KBM-7 (cell line): ENCODE measurements at regions not wholly inside any gene's neighbourhood (a gene's known extent, or its start where the extent isn't known, plus 50 kb on each side); places are given as distances from the start of the nearest gene placed in this dataset.

Source experiments
- DNase-seq: peaks from one replicate; pipeline ENCODE4 v3.0.0-alpha.2; 2015
- in situ Hi-C: fragments of 300-500 bp; cut with MboI; formaldehyde crosslinking; loops from 2 replicates; pipeline ENCODE4 v1.14.3; 2020; ENCODE audit warnings: low sequenced_read_pairs, low pct_unique_long_range_greater_than_20kb, mixed read lengths

- in situ Hi-C loops = no loop called here
- DNase-seq = no peak
These were observed 804.4 kb upstream of the FAM98A start for GRCh38 chr2:34403512-34403911.

DNA sequence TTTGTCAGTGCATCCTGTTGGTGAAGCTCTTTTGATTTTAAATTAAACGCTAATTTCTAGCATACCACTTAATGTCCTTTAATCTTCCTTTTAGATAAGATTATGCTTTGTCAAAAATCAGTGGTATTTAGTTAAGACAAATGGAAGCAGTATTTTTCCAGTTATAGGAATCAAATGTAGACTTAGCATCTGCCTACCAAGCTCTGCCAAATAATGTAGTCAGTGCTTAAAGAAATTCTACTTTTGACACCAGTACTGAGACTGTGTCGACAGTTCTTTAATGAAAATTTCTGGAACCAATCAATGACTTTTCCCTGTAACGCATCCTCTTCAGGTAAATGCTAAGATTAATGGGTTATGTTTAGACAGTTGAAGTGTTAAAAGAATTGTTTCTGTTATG lies 803.3 kb upstream of the FAM98A start:
- in situ Hi-C loops = no loop called here
- no peak for DNase-seq

DNA sequence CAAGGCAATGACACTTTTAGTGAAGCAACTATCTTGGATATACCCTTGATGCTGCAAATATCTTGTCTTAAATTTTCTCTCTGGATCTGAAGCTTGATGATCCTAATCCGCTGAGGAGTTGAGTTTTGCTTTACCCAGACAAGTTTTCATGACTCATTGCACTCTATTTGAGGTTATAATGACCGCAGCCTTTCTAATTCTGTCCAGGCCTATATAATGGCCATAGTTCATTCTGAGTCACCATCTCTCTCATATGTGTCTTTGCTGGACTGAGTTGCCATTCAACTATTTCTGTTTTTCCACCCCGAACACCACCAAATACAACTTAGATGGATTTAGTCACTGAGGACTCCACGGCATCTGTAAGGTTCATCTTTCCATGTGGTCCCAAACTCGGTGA lies 802.1 kb upstream of the FAM98A start:
- no peak for DNase-seq
- in situ Hi-C loops = no loop called here

- no peak for DNase-seq
These were observed 789.3 kb upstream of the FAM98A start for GRCh38 chr2:34388446-34388845.

DNA sequence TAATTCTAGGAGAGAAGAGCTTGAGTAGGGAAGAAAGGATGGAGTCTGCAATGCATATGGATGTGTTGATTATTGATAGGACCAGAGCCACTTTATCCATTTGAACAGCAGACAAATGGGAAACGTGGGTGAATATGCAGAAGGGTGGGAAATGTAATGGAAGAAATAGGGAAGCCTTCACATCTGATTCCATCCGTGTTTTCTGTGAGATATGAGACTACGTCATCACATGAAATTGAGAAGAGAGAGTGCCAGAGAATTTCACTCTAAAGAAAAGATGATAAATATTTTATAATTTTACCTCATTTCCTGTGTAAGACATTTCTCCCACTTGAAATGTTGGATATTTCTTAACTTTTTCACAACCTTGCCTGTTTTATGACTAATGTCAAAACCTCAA lies 788.4 kb upstream of the FAM98A start:
- in situ Hi-C loops = no loop called here

More at GRCh38 chr2:34388446-34388845, 789.3 kb upstream of the FAM98A start:
- in situ Hi-C loops = no loop called here

DNA sequence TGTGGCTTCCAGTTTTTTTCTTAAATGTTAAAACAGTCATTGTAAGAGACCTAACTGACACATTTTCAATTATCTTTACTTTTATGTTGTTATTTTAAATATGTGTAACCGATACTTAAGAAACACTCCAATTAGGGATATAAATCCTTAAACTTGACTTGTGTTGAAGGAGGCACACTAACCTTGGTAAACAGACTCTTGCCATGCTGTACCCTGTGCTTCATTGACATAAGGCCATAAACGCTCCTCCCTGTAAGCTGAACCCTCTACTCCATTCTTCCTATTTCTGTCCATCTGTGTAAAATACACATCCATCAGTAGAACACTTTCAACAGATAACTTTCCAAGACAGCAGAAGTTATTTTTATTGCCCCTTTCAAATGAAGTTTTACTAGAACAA lies 780.5 kb upstream of the FAM98A start:
- in situ Hi-C loops = no loop called here
- no peak for DNase-seq

More for the DNA sequence above, 788.4 kb upstream of the FAM98A start:
- no peak for DNase-seq

GRCh38 chr2:34373586-34374233 lies 774.6 kb upstream of the FAM98A start:
- in situ Hi-C loops = no loop called here

GRCh38 chr2:34372967-34373366 lies 773.9 kb upstream of the FAM98A start:
- in situ Hi-C loops = no loop called here
- DNase-seq = no peak

More at GRCh38 chr2:34373586-34374233, 774.6 kb upstream of the FAM98A start:
- DNase-seq = no peak

- no peak for DNase-seq
- in situ Hi-C loops = no loop called here
These were observed 772.6 kb upstream of the FAM98A start for GRCh38 chr2:34371711-34372110.

DNA sequence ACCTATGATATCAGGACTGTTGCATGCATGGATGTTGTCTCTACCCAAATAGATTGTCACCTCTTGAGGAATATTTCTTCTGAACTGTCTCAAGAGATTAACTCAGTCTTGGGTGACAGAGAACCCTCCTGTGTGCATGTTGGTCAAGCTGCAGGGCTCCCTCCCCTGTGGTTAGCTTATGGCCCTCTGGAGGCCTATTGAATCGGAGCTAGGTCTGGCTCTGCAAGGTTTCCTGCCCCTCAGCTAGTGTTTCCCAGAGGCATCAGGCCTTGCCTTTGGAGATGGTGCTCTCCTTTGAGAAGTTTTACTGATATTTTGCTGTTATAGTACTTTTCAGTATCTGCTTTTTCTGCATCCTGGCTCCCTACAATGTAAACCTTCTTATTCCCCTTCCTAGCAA lies 769.2 kb upstream of the FAM98A start:
- DNase-seq = no peak
- in situ Hi-C loops = no loop called here

DNA sequence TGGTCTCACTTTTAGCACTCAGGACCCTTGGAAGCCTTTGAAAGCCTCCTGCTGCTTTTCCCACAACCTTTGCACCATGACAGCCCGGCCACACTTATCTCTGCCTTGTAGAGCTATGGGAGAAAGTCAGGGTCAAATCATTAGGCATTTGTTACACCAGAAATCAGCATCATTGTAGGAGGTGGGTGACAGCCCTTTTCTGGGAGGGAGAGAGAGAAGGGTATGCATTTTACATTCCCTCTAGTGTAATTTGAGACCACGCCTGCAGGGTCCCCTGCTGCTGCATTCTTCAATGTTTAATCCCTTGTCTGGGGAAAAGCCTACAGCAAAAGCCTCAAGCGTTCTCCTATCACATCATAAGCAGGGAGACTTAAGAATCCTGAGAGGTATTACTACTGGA lies 766.8 kb upstream of the FAM98A start:
- in situ Hi-C loops = no loop called here
- DNase-seq = no peak

DNA sequence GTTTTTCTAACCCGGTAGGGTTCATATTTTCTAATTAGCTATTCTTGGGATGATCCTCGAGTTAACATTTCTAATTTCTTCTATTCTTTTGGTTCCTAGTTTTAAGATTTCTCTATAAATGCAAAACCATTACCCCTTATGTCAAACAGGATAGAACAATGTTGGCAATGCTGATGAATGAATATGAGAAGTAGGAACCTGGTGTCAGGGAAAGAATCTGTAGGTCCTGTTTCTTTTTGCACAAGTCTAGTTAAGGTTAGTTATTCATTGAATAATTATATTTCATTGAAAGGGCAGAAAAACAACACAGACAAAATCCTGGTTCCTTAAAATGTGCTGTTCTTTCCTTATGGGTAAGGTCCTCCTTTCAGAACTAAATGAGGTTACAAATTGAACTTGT lies 766.4 kb upstream of the FAM98A start:
- no peak for DNase-seq
- in situ Hi-C loops = no loop called here

DNA sequence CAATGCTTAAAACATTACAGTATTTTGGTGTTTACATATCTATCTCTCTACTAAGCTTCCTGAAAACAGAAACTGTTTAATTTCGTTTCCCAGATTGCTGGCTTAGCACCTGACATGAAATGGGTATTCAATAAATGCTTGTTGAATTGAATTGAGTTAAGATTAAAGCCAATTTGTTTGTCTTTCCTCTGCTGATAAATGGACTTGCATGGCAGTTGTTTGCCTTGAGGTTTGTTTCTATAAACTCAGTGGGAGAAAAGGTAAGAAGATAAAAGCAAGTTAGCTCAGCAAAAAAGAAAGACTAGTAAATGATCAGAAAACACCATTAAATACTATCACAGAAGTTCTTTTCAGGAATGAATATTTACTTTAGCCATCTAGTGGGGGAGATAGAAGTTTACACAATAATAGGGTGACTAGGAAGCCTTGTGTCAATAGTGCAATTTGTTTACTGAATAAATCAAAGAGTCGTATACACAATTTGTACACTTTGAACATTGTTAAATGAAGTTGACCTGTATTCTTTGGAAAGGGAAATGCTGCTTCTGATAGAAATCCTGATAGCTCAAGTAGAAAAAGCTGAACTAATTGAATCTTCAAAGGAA lies 754.5 kb upstream of the FAM98A start:
- no peak for DNase-seq
- in situ Hi-C loops = no loop called here

DNA sequence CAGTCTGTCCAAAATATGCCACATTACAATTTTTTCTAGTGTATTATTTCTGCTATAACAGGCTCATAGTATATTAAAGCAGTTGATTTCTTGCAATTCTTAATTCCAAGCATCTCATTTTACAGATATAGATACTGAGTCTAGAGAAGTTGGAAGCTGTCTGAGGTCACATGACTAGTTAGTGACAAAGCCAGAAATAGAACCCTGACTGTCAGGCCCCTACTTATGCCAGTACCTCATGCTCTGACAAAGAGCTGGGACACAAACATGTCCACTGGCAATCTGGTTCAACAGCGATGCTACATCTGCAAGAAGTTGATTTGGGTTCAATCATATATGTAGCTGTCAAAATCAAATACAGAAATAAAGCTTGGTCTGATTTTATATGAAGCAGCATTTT lies 750.4 kb upstream of the FAM98A start:
- in situ Hi-C loops = no loop called here
- no peak for DNase-seq

DNA sequence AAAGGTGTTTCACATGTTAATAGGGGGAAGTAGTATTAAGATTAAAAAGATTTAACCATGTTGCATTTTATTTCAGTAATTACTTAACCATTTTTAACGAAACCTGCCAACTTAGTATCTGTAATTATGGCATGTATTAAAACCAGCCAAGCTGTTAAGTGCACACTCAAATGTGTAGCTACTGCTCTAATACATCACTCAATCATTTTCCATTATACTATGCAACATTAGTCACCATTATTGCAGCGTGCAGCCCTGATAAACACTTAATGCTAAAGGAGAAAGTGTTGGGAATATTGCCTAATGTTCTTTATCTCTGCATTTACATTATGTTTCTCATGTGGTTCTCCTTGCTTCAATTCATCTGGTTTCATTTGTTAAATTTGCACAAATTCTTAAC lies 745.9 kb upstream of the FAM98A start:
- in situ Hi-C loops = no loop called here

DNA sequence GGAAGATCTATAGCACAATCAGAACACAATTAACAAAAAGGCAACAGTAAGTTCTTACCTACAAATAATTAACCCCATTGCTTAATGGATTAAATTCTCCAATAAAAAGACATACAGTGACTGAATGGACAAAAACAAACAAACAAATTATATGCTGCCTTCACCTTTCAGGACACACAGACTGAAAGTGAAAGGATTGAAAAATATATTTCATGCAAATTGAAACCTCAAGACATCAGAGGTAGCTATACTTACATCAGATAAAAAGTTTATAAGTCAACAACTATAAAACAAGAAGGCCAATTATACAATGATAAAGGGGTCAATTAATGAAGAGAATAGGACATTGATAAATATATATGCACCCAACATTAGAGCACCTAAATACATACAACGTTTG lies 741.2 kb upstream of the FAM98A start:
- in situ Hi-C loops = no loop called here
- DNase-seq = no peak

More for the DNA sequence above, 745.9 kb upstream of the FAM98A start:
- DNase-seq = no peak

DNA sequence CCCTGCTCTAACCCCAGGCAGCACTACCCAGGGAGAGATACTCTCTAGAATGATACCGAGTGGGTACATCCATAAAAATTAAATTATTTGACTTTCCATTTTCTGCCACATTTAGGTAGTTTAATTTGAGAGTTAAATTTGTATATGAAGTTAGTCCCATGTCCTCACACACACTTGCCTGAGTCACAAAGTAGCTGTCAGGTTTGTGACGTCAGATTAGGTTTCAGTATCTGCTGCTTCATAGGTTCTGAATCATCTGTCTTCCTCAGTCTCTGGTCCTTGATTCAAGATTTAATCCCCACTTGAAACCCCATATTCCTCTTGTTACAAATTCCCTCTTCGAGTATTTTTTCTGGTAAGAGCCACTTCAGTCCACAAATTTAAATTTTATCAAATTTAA lies 738.6 kb upstream of the FAM98A start:
- in situ Hi-C loops = no loop called here
- DNase-seq = no peak

GRCh38 chr2:34332813-34333212 lies 733.7 kb upstream of the FAM98A start:
- no peak for DNase-seq
- in situ Hi-C loops = no loop called here

DNA sequence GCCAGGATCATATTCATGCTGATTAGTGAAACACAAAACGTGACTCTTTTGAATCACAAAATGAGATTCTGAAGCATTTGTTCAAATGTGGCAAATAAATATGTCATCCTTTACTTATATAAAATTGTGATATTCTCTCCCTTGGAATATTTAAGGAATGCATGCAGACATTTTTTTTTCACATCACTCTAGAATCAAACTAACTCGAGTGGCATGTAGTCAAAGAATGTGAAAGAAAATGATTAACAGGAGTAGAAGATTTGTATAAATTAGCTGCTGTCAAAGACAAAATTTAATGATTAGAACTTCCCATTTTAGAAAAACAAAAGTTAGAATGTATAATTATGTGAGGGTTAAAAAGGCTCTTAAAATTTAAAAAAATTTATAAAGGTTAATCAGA lies 721.0 kb upstream of the FAM98A start:
- no peak for DNase-seq
- in situ Hi-C loops = no loop called here

GRCh38 chr2:34317797-34318196 lies 718.7 kb upstream of the FAM98A start:
- in situ Hi-C loops = no loop called here

DNA sequence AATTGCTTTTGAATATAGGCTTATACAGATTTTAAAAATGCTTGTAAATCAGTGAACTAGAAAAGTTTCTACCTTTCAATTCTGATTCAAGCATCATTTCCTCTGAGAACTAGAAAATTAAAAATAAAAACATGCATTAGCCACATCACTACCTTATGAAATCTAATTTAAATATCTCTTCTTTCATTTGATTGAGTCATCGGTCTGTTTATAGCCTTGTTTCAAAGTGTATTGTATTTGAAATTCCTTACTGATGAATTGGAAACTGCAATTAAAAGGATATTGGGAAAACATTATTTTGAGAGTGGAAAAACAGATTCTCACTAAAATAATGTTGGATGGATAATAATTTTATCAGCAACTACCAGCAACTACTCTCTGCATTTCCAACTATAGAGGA lies 717.7 kb upstream of the FAM98A start:
- no peak for DNase-seq
- in situ Hi-C loops = no loop called here

More at GRCh38 chr2:34317797-34318196, 718.7 kb upstream of the FAM98A start:
- no peak for DNase-seq
